WTC11 (cell line): ENCODE measurements at regions not wholly inside any gene's neighbourhood (a gene's known extent, or its start where the extent isn't known, plus 50 kb on each side); places are given as distances from the start of the nearest gene placed in this dataset.

Source experiments
- ATF1 ChIP-seq: sonication (generic); formaldehyde crosslinking; IDR thresholded peaks from 2 replicates; pipeline ENCODE4 v1.8.1; 2023; ENCODE audit warnings: mild to moderate bottlenecking, moderate library complexity, missing genetic modification reagents
- ESRRA ChIP-seq: sonication (generic); formaldehyde crosslinking; IDR thresholded peaks from 2 replicates; pipeline ENCODE4 v1.8.1; 2022; ENCODE audit warnings: mild to moderate bottlenecking, missing genetic modification reagents, borderline replicate concordance
- TP53 ChIP-seq: sonication (generic); formaldehyde crosslinking; IDR thresholded peaks from 2 replicates; pipeline ENCODE4 v1.8.1; 2023; ENCODE audit warnings: mild to moderate bottlenecking, missing genetic modification reagents
- TF ChIP-seq, protein P1 (sequence below): sonication (generic); formaldehyde crosslinking; IDR thresholded peaks from 2 replicates; pipeline ENCODE4 v1.8.0; 2022; ENCODE audit warnings: mild to moderate bottlenecking, missing genetic modification reagents
- TF ChIP-seq, protein P2 (sequence below): fragments of 200-600 bp; IDR thresholded peaks from 2 replicates; pipeline ENCODE4 v1.8.0; 2022; ENCODE audit warnings: antibody characterized with exemption
- TF ChIP-seq, protein P3 (sequence below): sonication (generic); formaldehyde crosslinking; IDR thresholded peaks from 2 replicates; pipeline ENCODE4 v1.8.1; 2022; ENCODE audit warnings: mild to moderate bottlenecking, missing genetic modification reagents, moderate library complexity, borderline replicate concordance
- TF ChIP-seq, protein P4 (sequence below): fragments of 250-450 bp; sonication (Bioruptor Pico); IDR thresholded peaks from 2 replicates; pipeline ENCODE4 v1.9.0; 2021; ENCODE audit warnings: mild to moderate bottlenecking
- TF ChIP-seq, protein P5 (sequence below): sonication (generic); formaldehyde crosslinking; IDR thresholded peaks from 2 replicates; pipeline ENCODE4 v1.8.1; 2023; ENCODE audit warnings: mild to moderate bottlenecking, missing genetic modification reagents, moderate library complexity

DNA sequence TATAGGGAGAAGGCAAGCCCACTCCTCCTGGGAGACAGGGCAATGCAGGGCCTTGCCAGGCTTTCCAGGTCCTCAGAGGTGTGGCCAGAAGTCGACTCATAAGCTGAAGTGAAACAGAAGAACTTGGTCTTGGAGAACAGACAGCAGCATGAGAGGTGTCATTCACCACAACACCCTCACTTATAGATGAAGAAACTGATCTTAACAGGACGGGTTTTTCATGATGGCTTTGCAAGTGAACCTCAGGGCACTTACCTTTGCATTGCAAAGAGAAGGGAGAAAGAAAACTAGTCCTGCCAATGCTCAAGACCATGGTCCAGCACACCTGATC is 198.8 kb downstream of the CYRIA start:
- TF ChIP-seq, protein P1, sequence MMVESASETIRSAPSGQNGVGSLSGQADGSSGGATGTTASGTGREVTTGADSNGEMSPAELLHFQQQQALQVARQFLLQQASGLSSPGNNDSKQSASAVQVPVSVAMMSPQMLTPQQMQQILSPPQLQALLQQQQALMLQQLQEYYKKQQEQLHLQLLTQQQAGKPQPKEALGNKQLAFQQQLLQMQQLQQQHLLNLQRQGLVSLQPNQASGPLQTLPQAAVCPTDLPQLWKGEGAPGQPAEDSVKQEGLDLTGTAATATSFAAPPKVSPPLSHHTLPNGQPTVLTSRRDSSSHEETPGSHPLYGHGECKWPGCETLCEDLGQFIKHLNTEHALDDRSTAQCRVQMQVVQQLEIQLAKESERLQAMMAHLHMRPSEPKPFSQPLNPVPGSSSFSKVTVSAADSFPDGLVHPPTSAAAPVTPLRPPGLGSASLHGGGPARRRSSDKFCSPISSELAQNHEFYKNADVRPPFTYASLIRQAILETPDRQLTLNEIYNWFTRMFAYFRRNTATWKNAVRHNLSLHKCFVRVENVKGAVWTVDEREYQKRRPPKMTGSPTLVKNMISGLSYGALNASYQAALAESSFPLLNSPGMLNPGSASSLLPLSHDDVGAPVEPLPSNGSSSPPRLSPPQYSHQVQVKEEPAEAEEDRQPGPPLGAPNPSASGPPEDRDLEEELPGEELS (CRISPR knock-in tag), result no peak
- TF ChIP-seq, protein P2, sequence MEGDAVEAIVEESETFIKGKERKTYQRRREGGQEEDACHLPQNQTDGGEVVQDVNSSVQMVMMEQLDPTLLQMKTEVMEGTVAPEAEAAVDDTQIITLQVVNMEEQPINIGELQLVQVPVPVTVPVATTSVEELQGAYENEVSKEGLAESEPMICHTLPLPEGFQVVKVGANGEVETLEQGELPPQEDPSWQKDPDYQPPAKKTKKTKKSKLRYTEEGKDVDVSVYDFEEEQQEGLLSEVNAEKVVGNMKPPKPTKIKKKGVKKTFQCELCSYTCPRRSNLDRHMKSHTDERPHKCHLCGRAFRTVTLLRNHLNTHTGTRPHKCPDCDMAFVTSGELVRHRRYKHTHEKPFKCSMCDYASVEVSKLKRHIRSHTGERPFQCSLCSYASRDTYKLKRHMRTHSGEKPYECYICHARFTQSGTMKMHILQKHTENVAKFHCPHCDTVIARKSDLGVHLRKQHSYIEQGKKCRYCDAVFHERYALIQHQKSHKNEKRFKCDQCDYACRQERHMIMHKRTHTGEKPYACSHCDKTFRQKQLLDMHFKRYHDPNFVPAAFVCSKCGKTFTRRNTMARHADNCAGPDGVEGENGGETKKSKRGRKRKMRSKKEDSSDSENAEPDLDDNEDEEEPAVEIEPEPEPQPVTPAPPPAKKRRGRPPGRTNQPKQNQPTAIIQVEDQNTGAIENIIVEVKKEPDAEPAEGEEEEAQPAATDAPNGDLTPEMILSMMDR, result no peak
- TF ChIP-seq ATF1 (CRISPR knock-in tag) (no peak), ESRRA (CRISPR knock-in tag) (no peak), TP53 (no peak)
- TF ChIP-seq, protein P3, sequence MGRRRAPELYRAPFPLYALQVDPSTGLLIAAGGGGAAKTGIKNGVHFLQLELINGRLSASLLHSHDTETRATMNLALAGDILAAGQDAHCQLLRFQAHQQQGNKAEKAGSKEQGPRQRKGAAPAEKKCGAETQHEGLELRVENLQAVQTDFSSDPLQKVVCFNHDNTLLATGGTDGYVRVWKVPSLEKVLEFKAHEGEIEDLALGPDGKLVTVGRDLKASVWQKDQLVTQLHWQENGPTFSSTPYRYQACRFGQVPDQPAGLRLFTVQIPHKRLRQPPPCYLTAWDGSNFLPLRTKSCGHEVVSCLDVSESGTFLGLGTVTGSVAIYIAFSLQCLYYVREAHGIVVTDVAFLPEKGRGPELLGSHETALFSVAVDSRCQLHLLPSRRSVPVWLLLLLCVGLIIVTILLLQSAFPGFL, result no peak
- TF ChIP-seq, protein P4, sequence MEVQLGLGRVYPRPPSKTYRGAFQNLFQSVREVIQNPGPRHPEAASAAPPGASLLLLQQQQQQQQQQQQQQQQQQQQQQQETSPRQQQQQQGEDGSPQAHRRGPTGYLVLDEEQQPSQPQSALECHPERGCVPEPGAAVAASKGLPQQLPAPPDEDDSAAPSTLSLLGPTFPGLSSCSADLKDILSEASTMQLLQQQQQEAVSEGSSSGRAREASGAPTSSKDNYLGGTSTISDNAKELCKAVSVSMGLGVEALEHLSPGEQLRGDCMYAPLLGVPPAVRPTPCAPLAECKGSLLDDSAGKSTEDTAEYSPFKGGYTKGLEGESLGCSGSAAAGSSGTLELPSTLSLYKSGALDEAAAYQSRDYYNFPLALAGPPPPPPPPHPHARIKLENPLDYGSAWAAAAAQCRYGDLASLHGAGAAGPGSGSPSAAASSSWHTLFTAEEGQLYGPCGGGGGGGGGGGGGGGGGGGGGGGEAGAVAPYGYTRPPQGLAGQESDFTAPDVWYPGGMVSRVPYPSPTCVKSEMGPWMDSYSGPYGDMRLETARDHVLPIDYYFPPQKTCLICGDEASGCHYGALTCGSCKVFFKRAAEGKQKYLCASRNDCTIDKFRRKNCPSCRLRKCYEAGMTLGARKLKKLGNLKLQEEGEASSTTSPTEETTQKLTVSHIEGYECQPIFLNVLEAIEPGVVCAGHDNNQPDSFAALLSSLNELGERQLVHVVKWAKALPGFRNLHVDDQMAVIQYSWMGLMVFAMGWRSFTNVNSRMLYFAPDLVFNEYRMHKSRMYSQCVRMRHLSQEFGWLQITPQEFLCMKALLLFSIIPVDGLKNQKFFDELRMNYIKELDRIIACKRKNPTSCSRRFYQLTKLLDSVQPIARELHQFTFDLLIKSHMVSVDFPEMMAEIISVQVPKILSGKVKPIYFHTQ (CRISPR knock-in tag), result no peak
- TF ChIP-seq, protein P5, sequence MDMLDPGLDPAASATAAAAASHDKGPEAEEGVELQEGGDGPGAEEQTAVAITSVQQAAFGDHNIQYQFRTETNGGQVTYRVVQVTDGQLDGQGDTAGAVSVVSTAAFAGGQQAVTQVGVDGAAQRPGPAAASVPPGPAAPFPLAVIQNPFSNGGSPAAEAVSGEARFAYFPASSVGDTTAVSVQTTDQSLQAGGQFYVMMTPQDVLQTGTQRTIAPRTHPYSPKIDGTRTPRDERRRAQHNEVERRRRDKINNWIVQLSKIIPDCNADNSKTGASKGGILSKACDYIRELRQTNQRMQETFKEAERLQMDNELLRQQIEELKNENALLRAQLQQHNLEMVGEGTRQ (CRISPR knock-in tag), result no peak
